H9 (cell line): ENCODE measurements at regions not wholly inside any gene's neighbourhood (a gene's known extent, or its start where the extent isn't known, plus 50 kb on each side); places are given as distances from the start of the nearest gene placed in this dataset.

ENCODE experiments used
- DNase-seq: peaks from one replicate; pipeline ENCODE4 v3.0.0-alpha.2; 2017
- H2AFZ ChIP-seq: one replicate; pipeline ENCODE4 v1.6.1; 2013; ENCODE audit warnings: mild to moderate bottlenecking, low read length, control low read depth, moderate library complexity
- H2AK5ac ChIP-seq: 2 replicates; pipeline ENCODE4 v1.6.1; 2013; ENCODE audit warnings: low read length, control low read depth, mixed read lengths; ENCODE audit not compliant: insufficient read length
- H2BK120ac ChIP-seq: one replicate; pipeline ENCODE4 v1.6.1; 2013; ENCODE audit warnings: low read depth, mild to moderate bottlenecking, low read length, control low read depth, inconsistent platforms; ENCODE audit not compliant: poor library complexity, severe bottlenecking
- H2BK12ac ChIP-seq: 2 replicates; pipeline ENCODE4 v1.6.1; 2013; ENCODE audit warnings: low read length, control low read depth, mixed read lengths, low read depth; ENCODE audit not compliant: insufficient read length
- H2BK15ac ChIP-seq: 2 replicates; pipeline ENCODE4 v1.6.1; 2013; ENCODE audit warnings: low read depth, low read length, control low read depth
- H2BK20ac ChIP-seq: one replicate; pipeline ENCODE4 v1.6.1; 2013; ENCODE audit warnings: low read depth, mild to moderate bottlenecking, low read length, control low read depth, inconsistent platforms; ENCODE audit not compliant: poor library complexity, severe bottlenecking
- H2BK5ac ChIP-seq: 2 replicates; pipeline ENCODE4 v1.6.1; 2013; ENCODE audit warnings: low read length, control low read depth, mixed read lengths; ENCODE audit not compliant: insufficient read length
- H3K14ac ChIP-seq: 2 replicates; pipeline ENCODE4 v1.6.1; 2013; ENCODE audit warnings: low read length, control low read depth; ENCODE audit not compliant: insufficient read depth
- H3K18ac ChIP-seq: 2 replicates; pipeline ENCODE4 v1.6.1; 2013; ENCODE audit warnings: low read depth, mild to moderate bottlenecking, mixed read lengths, low read length, control low read depth; ENCODE audit not compliant: insufficient read length
- H3K23ac ChIP-seq: 2 replicates; pipeline ENCODE4 v1.6.1; 2013; ENCODE audit warnings: low read length, control low read depth, mixed read lengths, low read depth; ENCODE audit not compliant: insufficient read length
- H3K23me2 ChIP-seq: 2 replicates; pipeline ENCODE4 v1.6.1; 2013; ENCODE audit warnings: low read depth, mild to moderate bottlenecking, mixed read lengths, low read length, control low read depth; ENCODE audit not compliant: insufficient read length, poor library complexity, severe bottlenecking
- H3K27ac ChIP-seq: 2 replicates; pipeline ENCODE4 v1.5.1; 2013; ENCODE audit warnings: low read length, control low read depth, mixed read lengths, low read depth; ENCODE audit not compliant: insufficient read length
- H3K27me3 ChIP-seq: 2 replicates; pipeline ENCODE4 v1.6.1; 2013; ENCODE audit warnings: low read length, control low read depth, inconsistent platforms; ENCODE audit not compliant: insufficient read depth
- H3K4ac ChIP-seq: 2 replicates; pipeline ENCODE4 v1.6.1; 2013; ENCODE audit warnings: low read depth, mild to moderate bottlenecking, control low read depth, inconsistent platforms, low read length, moderate library complexity
- H3K4me1 ChIP-seq: 2 replicates; pipeline ENCODE4 v1.6.1; 2013; ENCODE audit warnings: low read length, control low read depth, inconsistent platforms; ENCODE audit not compliant: insufficient read depth
- H3K4me2 ChIP-seq: 2 replicates; pipeline ENCODE4 v1.6.1; 2013; ENCODE audit warnings: low read length, control low read depth, mixed read lengths; ENCODE audit not compliant: insufficient read length, insufficient read depth
- H3K56ac ChIP-seq: 2 replicates; pipeline ENCODE4 v1.6.1; 2013; ENCODE audit warnings: low read depth, mild to moderate bottlenecking, mixed read lengths, low read length, control low read depth; ENCODE audit not compliant: insufficient read length
- H3K79me1 ChIP-seq: 2 replicates; pipeline ENCODE4 v1.6.1; 2013; ENCODE audit warnings: low read depth, mild to moderate bottlenecking, moderate library complexity, low read length, control low read depth, inconsistent platforms; ENCODE audit not compliant: insufficient read depth, poor library complexity, severe bottlenecking
- H3K79me2 ChIP-seq: 2 replicates; pipeline ENCODE4 v1.6.1; 2013; ENCODE audit warnings: low read length, control low read depth, inconsistent platforms; ENCODE audit not compliant: insufficient read depth
- H3K9ac ChIP-seq: 2 replicates; pipeline ENCODE4 v1.6.1; 2013; ENCODE audit warnings: low read length, control low read depth, mixed read lengths; ENCODE audit not compliant: insufficient read length; ENCODE audit errors: extremely low read depth
- H3K9me3 ChIP-seq: one replicate; pipeline ENCODE4 v1.6.1; 2013; ENCODE audit warnings: low read depth, low read length, inconsistent platforms; ENCODE audit not compliant: control insufficient read depth
- H3T11ph ChIP-seq: one replicate; pipeline ENCODE4 v1.6.1; 2013; ENCODE audit warnings: mild to moderate bottlenecking, low read length, control low read depth, inconsistent platforms
- H4K20me1 ChIP-seq: one replicate; pipeline ENCODE4 v1.6.1; 2013; ENCODE audit not compliant: control insufficient read depth, insufficient read length, insufficient read depth
- H4K5ac ChIP-seq: 2 replicates; pipeline ENCODE4 v1.6.1; 2013; ENCODE audit warnings: low read depth, mild to moderate bottlenecking, mixed read lengths, low read length, control low read depth; ENCODE audit not compliant: insufficient read length
- H4K8ac ChIP-seq: replicated peaks from 2 replicates; pipeline ENCODE4 v1.6.1; 2013; ENCODE audit warnings: low read length, control low read depth, mixed read lengths, low read depth; ENCODE audit not compliant: insufficient read length
- H4K91ac ChIP-seq: 2 replicates; pipeline ENCODE4 v1.6.1; 2013; ENCODE audit warnings: low read depth, mild to moderate bottlenecking, moderate library complexity, mixed read lengths, low read length, control low read depth; ENCODE audit not compliant: insufficient read length
- H3K27ac Mint-ChIP-seq, 3 experiments: 2 replicates in 2 of 3; 3 replicates in 1 of 3; pipeline ENCODE4 v1.8.0; 2020 to 2021; ENCODE audit warnings: mixed read lengths in 3 of 3, mild to moderate bottlenecking in 1 of 3, moderate library complexity in 1 of 3
- H3K27me3 Mint-ChIP-seq: 2 replicates; pipeline ENCODE4 v1.8.0; 2021; ENCODE audit warnings: low read depth, mild to moderate bottlenecking, moderate library complexity, mixed read lengths
- H3K36me3 Mint-ChIP-seq, 3 experiments: 2 replicates in 2 of 3; 3 replicates in 1 of 3; pipeline ENCODE4 v1.8.0; 2020 to 2021; ENCODE audit warnings: low read depth in 3 of 3, mixed read lengths in 3 of 3; ENCODE audit not compliant: insufficient read depth in 1 of 3
- H3K4me1 Mint-ChIP-seq, 2 experiments: 2 replicates each; pipeline ENCODE4 v1.8.0; 2020; ENCODE audit warnings: mixed read lengths in 2 of 2
- H3K4me3 Mint-ChIP-seq, 2 experiments: 2 replicates in 1 of 2; 3 replicates in 1 of 2; pipeline ENCODE4 v1.8.0; 2020 to 2021; ENCODE audit warnings: mild to moderate bottlenecking in 2 of 2, mixed read lengths in 2 of 2, moderate library complexity in 1 of 2
- H3K9me3 Mint-ChIP-seq, 2 experiments: 2 replicates in 1 of 2; 3 replicates in 1 of 2; pipeline ENCODE4 v1.8.0; 2020; ENCODE audit warnings: mild to moderate bottlenecking in 2 of 2, mixed read lengths in 2 of 2, moderate library complexity in 1 of 2
- CTCF ChIP-seq: fragments of 200-600 bp; sonication (generic); conservative IDR thresholded peaks from 3 replicates; pipeline ENCODE4 v1.8.0; 2021; ENCODE audit warnings: antibody characterized with exemption, mild to moderate bottlenecking
- WGBS: extraction: QIAGEN DNeasy Blood & Tissue Kit; methylation state at CpG from one replicate; pipeline ENCODE4 v1.1.7; 2013; ENCODE audit warnings: missing lambda C conversion rate, low lambda C conversion rate, mixed read lengths; ENCODE audit not compliant: insufficient read length; ENCODE audit errors: extremely low coverage; 5-methylcytosine and 5-hydroxymethylcytosine counted together

GRCh38 chr13:104382951-104383350 lies 1316.7 kb upstream of the SLC10A2 start:
- Mint-ChIP-seq H3K9me3 (peaks cover 13 to 17% of the 10 kb centered on the region in 2 experiments), H3K4me1 (peaks cover 7 to 11% of the 10 kb centered on the region in 2 experiments), H3K36me3 (peaks cover 6 to 23% (median 8%) of the 10 kb centered on the region in 3 experiments), H3K27ac (no peak overlapping the region), H3K4me3 (no peak overlapping the region), H3K27me3 (no peaks in the 10 kb centered on the region)
- DNase-seq, result no peak
- Histone ChIP-seq H4K20me1 (no peaks in the 10 kb centered on the region), H2AK5ac (no peak overlapping the region), H2AFZ (no peak overlapping the region), H3K23ac (no peak overlapping the region), H4K5ac (no peak overlapping the region), H3K4me2 (no peak overlapping the region), H3K79me1 (no peaks in the 10 kb centered on the region), H3K79me2 (no peaks in the 10 kb centered on the region), H3K9ac (no peak overlapping the region), H3K23me2 (no peaks in the 10 kb centered on the region), H2BK12ac (no peak overlapping the region), H4K91ac (no peak overlapping the region), H3K27ac (no peak overlapping the region), H2BK20ac (no peak overlapping the region), H3T11ph (no peak overlapping the region), H3K27me3 (no peaks in the 10 kb centered on the region), H3K56ac (no peak overlapping the region), H3K18ac (no peak overlapping the region), H3K14ac (no peak overlapping the region), H4K8ac (no peak overlapping the region), H3K4ac (no peak overlapping the region), H2BK15ac (no peak overlapping the region), H3K9me3 (no peaks in the 10 kb centered on the region), H2BK5ac (no peak overlapping the region), H2BK120ac (no peak overlapping the region), H3K4me1 (no peaks in the 10 kb centered on the region)
- no CpG with 5 or more reads among the region's 1 CpG for WGBS
- no peak for TF ChIP-seq CTCF
